ENCODE measurements at regions not wholly inside any gene's neighbourhood (a gene's known extent, or its start where the extent isn't known, plus 50 kb on each side); places are given as distances from the start of the nearest gene placed in this dataset.
"Not testable (repeated sequence)": the region's sequence is repeated elsewhere in the genome, so short reads cannot be mapped to it uniquely, and the experiment has no call there.

DNA sequence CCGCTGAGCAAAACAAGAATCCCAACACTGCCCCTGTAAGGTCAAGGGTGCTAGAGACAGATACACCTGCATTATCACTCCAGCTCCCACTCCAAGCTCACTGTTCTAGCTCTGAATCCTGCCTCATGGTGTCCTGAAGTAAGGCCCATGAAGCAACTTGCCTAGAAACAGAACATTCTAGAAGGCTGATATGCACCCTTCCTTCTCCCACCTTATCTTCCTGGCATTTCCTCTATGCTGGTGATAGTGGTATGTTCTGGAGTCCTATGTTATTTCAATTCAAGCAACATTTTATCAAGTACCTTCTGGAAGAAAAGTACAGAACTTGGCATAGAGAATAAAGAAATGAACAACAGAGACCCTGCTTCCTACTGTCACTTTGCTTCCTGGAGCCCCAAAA, 317.1 kb upstream of the KAZN start:
- no peak overlapping the region for H3K27ac Mint-ChIP-seq
- no peaks in the 10 kb centered on the region for H3K9me3 Mint-ChIP-seq
- H3K36me3 Mint-ChIP-seq (ENCODE audit: low read depth) = no peaks in the 10 kb centered on the region
- no peaks in the 10 kb centered on the region for H3K4me1 Mint-ChIP-seq (ENCODE audit: low read depth)
- CTCF ChIA-PET = no interaction called here
- peaks cover 11% of the 10 kb centered on the region for H3K27me3 Mint-ChIP-seq (ENCODE audit: low read depth)
- H3K4me3 Mint-ChIP-seq = no peak overlapping the region
- no peak for DNase-seq
- intact Hi-C loops (cut with micrococcal nuclease) = no loop called here

DNA sequence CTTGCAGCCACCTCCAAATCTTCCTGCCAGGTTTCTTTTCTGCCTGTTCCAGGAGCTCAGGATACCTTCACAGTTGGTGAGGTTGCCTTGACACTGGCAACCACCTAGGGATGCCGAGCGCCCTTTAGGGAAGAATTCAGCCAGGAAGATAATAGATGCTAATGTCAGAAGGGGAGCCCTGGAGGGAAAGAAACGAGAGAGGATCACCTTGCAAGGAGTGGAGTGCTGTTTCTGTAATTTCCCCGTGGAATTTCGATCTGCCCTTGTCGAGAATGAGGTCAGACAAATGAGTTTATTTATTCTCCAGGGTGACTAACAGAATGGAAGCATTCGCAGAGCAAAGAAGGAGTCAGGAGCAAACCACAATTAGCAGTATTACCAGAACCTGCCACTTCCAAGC, 315.8 kb upstream of the KAZN start:
- Mint-ChIP-seq H3K4me3 (no peak overlapping the region), H3K27ac (no peak overlapping the region), H3K36me3 (ENCODE audit: low read depth) (no peaks in the 10 kb centered on the region), H3K4me1 (ENCODE audit: low read depth) (no peaks in the 10 kb centered on the region), H3K27me3 (ENCODE audit: low read depth) (peaks cover 11% of the 10 kb centered on the region), H3K9me3 (no peaks in the 10 kb centered on the region)
- intact Hi-C loops (cut with micrococcal nuclease) = no loop called here
- CTCF ChIA-PET = no interaction called here
- no peak for DNase-seq

DNA sequence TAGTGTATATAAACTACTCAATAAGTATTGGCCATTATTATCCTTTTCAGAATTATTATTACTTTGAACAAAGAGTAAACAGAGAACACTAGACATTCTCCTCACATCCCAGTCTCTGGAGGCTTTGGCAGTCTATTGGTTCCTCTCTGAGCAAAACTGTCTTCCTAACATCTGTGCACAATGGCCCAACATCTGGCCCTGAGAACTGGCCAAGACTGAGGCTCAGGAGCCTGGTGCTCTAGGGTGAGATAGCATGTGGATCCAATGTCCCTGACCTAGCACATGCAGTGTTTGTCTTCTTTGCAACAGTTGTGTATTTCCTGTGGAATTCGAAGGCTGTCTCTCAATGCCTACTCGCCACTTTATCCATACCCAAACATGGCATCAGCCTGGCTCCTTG, 313.2 kb upstream of the KAZN start:
- H3K9me3 Mint-ChIP-seq = no peaks in the 10 kb centered on the region
- H3K36me3 Mint-ChIP-seq (ENCODE audit: low read depth) = no peaks in the 10 kb centered on the region
- DNase-seq = no peak
- CTCF ChIA-PET = no interaction called here
- intact Hi-C loops (cut with micrococcal nuclease) = no loop called here
- no peaks in the 10 kb centered on the region for H3K4me1 Mint-ChIP-seq (ENCODE audit: low read depth)
- peaks cover 13% of the 10 kb centered on the region for H3K27me3 Mint-ChIP-seq (ENCODE audit: low read depth)
- H3K27ac Mint-ChIP-seq = no peak overlapping the region
- no peak overlapping the region for H3K4me3 Mint-ChIP-seq

DNA sequence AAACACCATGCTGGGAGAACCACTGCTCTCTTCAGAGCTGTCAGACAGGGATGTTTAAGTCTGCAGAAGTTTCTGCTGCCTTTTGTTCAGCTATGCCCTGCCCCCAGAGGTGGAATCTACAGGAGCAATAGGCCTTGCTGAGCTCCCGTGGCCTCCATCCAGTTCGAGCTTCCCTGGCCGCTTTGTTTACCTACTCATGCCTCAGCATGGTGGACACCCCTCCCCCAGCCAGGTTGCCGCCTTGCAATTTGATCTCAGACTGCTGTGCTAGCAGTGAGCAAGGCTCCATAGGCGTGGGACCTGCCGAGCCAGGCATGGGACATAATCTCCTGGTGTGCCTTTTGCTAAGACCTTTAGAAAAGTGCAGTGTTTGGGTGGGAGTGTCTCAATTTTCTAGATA, 307.3 kb upstream of the KAZN start:
- intact Hi-C loops (cut with micrococcal nuclease); H3K27ac Mint-ChIP-seq; H3K4me3 Mint-ChIP-seq; H3K4me1 Mint-ChIP-seq (ENCODE audit: low read depth); DNase-seq; H3K36me3 Mint-ChIP-seq (ENCODE audit: low read depth); CTCF ChIA-PET; H3K9me3 Mint-ChIP-seq: not testable (repeated sequence)
- peaks cover 14% of the 10 kb centered on the region for H3K27me3 Mint-ChIP-seq (ENCODE audit: low read depth)

DNA sequence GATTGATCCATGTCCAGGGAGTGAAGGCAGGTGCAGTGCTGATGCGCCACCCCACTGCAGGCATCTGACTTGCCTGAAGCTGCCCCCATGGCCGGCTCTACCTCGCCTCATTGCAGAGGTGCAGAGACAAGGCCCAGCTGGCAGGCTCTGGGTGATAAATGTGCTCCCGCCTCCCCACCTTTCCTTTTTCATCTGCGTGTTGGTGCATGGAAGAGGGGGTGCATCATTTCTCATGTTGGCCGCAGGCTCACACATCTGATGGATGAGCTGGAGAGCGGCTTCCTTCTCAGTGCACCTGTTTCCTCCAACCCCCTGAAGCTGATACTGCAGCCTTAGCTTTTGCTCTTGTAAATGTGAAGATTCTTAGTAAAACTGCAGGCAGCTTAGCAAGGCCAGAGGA, 306.0 kb upstream of the KAZN start:
- H3K4me1 Mint-ChIP-seq (ENCODE audit: low read depth) = no peaks in the 10 kb centered on the region
- H3K27me3 Mint-ChIP-seq (ENCODE audit: low read depth) = peaks cover 14% of the 10 kb centered on the region
- H3K36me3 Mint-ChIP-seq (ENCODE audit: low read depth) = no peaks in the 10 kb centered on the region
- H3K27ac Mint-ChIP-seq = no peak overlapping the region
- intact Hi-C loops (cut with micrococcal nuclease) = no loop called here
- CTCF ChIA-PET = interaction anchor here (0.7 kb wide), 1 partner anchor 8 kb away, joined by 3 read pairs; no protein-coding TSS in a partner anchor
- DNase-seq = no peak
- H3K4me3 Mint-ChIP-seq = no peak overlapping the region
- no peaks in the 10 kb centered on the region for H3K9me3 Mint-ChIP-seq

DNA sequence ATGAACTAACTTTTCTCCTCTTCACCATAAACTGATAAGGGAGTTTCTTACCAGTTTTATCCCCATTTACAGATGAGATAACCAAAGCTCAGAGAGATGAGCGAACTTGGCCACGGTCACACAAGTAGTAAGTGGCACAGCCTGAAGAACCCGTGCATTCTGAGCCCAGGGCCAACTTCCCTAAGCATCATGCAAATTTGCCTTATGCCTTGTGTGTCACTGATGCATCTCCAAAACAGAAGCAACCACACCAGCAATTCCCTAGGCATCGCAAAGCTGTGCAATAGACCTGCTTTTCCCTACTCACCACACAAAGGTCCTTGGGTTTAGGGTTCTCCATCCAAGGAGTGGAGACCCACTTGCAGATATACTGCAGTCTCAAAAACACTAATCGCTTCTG, 304.5 kb upstream of the KAZN start:
- intact Hi-C loops (cut with micrococcal nuclease) = no loop called here
- Mint-ChIP-seq H3K36me3 (ENCODE audit: low read depth) (no peaks in the 10 kb centered on the region), H3K27ac (no peak overlapping the region), H3K4me1 (ENCODE audit: low read depth) (no peaks in the 10 kb centered on the region), H3K27me3 (ENCODE audit: low read depth) (peaks cover 10% of the 10 kb centered on the region), H3K4me3 (no peak overlapping the region), H3K9me3 (no peaks in the 10 kb centered on the region)
- CTCF ChIA-PET = interaction anchor here (0.5 kb wide), 1 partner anchor 1065 kb away, joined by 3 read pairs; no protein-coding TSS in a partner anchor
- DNase-seq = no peak

DNA sequence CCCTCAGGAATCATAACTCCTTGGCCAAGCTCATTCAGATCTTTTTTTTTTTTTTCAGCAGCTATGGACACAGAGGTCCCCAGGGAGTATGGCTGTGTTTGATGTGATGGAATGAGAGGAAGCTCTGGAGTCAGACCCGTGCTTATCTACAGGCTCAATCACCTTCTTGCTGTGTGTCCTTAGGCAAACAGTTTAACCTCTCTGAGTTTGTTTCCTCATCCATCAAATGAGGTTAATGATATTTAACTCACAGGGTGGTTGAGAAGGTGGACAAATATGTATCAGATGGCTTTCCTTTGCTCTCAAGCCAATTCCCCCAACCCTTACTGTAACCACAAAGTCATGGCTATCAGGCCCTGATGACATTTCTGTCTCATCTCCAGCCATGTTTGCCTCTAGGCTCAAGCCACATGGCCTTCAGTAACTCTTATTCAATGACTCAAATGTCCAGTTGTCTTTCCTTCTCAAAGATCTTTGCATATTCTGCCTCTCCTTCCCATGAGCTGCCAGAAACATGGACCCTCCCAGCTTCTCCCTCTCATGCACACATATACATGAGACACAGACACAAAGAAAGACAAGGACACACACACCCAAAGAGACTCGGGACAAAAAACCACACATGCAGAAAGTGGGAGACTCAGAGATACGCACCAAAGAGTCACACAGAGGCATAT, 303.5 kb upstream of the KAZN start:
- Mint-ChIP-seq H3K27me3 (ENCODE audit: low read depth) (peaks cover 6% of the 10 kb centered on the region), H3K4me1 (ENCODE audit: low read depth) (no peaks in the 10 kb centered on the region), H3K9me3 (no peaks in the 10 kb centered on the region), H3K36me3 (ENCODE audit: low read depth) (no peaks in the 10 kb centered on the region), H3K27ac (no peak overlapping the region), H3K4me3 (no peak overlapping the region)
- CTCF ChIA-PET = interaction anchor here (0.5 kb wide), 2 partner anchors 37 to 1066 kb away, joined by 3 read pairs; no protein-coding TSS in a partner anchor
- no peak for DNase-seq
- intact Hi-C loops (cut with micrococcal nuclease) = no loop called here

DNA sequence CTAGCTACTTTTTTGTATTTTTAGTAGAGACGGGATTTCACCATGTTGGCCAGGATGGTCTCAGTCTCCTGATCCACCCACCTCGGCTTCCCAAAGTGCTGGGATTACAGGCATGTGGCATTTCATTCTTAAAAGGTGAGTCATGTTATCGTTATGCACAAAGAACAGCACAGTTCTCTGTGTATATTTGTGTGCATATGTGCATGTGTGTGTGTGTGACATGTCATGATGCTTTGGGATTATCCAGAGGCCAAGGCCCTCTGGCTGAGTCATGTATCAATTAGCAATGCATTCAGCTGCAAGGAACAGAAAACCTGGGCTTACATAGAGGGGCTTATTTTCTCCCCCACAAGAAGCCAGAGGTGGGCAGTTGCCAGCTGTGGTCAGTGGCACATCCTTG, 301.7 kb upstream of the KAZN start:
- intact Hi-C loops (cut with micrococcal nuclease) = no loop called here
- DNase-seq = no peak
- H3K4me1 Mint-ChIP-seq (ENCODE audit: low read depth) = no peaks in the 10 kb centered on the region
- peaks cover 6% of the 10 kb centered on the region for H3K27me3 Mint-ChIP-seq (ENCODE audit: low read depth)
- H3K27ac Mint-ChIP-seq = no peak overlapping the region
- CTCF ChIA-PET = no interaction called here
- H3K36me3 Mint-ChIP-seq (ENCODE audit: low read depth) = no peaks in the 10 kb centered on the region
- no peaks in the 10 kb centered on the region for H3K9me3 Mint-ChIP-seq
- H3K4me3 Mint-ChIP-seq = no peak overlapping the region

DNA sequence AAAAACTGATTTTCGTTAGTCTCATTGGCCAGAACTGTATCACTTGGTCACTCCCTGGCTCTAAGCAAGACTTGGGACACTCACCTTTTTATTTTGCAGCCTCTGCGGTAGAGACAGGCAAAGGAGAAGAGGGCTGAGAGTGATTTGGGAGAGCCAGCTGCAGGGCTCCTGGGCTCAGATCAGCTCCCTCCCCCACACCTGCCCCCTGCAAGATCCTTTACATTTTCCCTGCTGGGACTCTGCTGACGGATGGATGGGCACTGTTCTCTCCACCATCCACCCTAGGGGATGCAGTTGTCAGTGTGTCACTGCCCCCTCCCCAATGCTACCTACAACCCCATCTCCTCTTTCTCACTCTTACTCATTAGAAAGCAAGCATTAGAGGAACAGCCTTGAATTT, 301.1 kb upstream of the KAZN start:
- H3K27me3 Mint-ChIP-seq (ENCODE audit: low read depth) = peaks cover 6% of the 10 kb centered on the region
- CTCF ChIA-PET = no interaction called here
- intact Hi-C loops (cut with micrococcal nuclease) = no loop called here
- H3K4me3 Mint-ChIP-seq = no peak overlapping the region
- no peaks in the 10 kb centered on the region for H3K9me3 Mint-ChIP-seq
- no peaks in the 10 kb centered on the region for H3K4me1 Mint-ChIP-seq (ENCODE audit: low read depth)
- H3K27ac Mint-ChIP-seq = no peak overlapping the region
- no peaks in the 10 kb centered on the region for H3K36me3 Mint-ChIP-seq (ENCODE audit: low read depth)
- DNase-seq = no peak

DNA sequence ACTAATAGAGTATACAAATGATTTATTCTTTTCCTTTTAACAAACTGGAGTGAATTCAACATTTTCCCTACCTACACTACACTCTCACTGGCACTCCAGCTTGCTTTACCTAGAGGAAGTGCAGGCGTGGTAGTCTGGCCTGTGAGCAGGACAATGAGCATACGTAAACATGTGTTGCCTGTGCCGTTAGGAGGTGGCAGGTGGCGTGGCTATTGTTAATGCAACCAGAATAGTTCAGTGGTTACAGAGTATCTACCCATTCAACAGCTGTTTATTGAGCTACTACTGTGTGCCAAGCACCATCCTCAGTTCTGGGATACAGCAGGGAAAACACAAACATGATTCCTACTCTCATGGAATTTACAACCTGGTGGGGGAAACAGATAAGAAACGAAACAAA, 299.7 kb upstream of the KAZN start:
- H3K27me3 Mint-ChIP-seq (ENCODE audit: low read depth) = peaks cover 4% of the 10 kb centered on the region
- intact Hi-C loops (cut with micrococcal nuclease) = no loop called here
- DNase-seq = no peak
- no peaks in the 10 kb centered on the region for H3K9me3 Mint-ChIP-seq
- H3K27ac Mint-ChIP-seq = no peak overlapping the region
- H3K4me1 Mint-ChIP-seq (ENCODE audit: low read depth) = no peaks in the 10 kb centered on the region
- no peaks in the 10 kb centered on the region for H3K36me3 Mint-ChIP-seq (ENCODE audit: low read depth)
- CTCF ChIA-PET = no interaction called here
- no peak overlapping the region for H3K4me3 Mint-ChIP-seq

DNA sequence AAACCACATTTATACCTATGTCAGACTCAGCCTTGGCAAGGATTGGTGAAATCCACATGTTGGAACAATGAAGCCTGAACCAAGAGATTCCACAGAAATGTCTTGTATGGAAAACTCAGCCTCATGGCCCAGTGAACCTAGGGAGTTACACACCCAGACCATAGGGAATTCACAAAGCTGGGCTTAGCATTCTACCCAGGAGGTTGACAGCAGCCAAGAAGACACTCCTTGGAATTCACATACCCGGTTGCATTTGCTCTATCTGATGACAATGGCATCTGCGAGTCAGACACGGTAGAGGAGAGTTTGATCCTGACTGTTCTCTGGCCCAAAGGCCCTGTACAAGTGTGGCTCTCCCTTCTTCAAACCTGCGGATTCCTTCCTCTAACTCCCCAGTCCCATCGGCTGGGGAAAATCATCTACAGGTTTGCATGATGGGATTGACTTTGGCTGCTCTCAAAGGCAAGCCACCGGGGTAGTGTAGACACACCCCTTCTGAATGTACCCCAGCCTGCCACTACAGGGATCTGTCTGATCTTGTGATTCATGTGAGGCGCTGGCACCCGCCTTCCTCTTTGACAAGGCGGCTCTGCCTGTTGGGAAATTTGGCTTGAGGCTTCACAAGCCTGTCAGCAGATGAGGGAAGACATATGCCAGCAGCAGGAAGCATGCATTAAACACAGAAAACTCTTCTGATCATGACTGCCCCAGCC, 297.3 kb upstream of the KAZN start:
- Mint-ChIP-seq H3K36me3 (ENCODE audit: low read depth) (no peaks in the 10 kb centered on the region), H3K27me3 (ENCODE audit: low read depth) (peaks cover 4% of the 10 kb centered on the region), H3K27ac (no peak overlapping the region), H3K4me3 (no peak overlapping the region), H3K4me1 (ENCODE audit: low read depth) (no peaks in the 10 kb centered on the region), H3K9me3 (no peaks in the 10 kb centered on the region)
- CTCF ChIA-PET = interaction anchor here (0.5 kb wide), 1 partner anchor 9 kb away, joined by 3 read pairs; no protein-coding TSS in a partner anchor
- intact Hi-C loops (cut with micrococcal nuclease) = no loop called here
- DNase-seq = no peak

DNA sequence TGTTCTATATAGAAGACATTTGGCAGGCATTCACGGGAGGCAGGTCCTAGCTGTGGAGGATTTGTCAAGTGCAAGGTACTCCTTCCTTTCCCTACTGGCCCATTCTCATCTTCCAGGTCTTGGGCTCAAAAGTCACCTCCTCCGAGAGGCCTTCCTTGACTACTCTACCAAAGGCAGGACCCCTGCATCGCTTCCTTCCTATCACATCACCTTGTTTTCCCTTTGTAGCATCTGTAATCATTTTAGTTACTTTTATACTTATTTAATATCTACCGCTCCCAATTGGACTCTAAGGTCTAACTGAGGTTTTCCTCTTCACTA, 296.8 kb upstream of the KAZN start:
- H3K4me1 Mint-ChIP-seq (ENCODE audit: low read depth) = no peaks in the 10 kb centered on the region
- peaks cover 4% of the 10 kb centered on the region for H3K27me3 Mint-ChIP-seq (ENCODE audit: low read depth)
- CTCF ChIA-PET = no interaction called here
- intact Hi-C loops (cut with micrococcal nuclease) = no loop called here
- no peak for DNase-seq
- H3K27ac Mint-ChIP-seq = no peak overlapping the region
- no peaks in the 10 kb centered on the region for H3K36me3 Mint-ChIP-seq (ENCODE audit: low read depth)
- no peak overlapping the region for H3K4me3 Mint-ChIP-seq
- no peaks in the 10 kb centered on the region for H3K9me3 Mint-ChIP-seq

DNA sequence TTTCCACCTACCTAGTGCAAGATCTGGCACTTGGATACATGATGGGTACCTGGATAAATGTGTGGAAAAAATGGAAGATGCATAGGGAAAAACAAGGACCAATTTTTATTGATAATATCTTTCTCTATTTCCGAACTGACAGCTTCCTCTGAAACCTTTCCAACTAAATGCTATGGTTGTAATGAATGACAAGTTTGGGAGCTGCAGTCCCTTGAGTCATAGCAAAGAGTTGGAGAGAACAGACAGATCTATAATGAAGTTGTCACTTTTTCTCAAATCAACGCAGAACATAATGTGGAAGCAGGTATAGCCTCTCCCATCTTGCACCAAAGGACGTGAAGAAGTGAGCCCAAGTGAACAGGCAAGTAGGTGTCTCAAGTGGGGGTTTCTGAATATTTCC, 296.5 kb upstream of the KAZN start:
- no peak overlapping the region for H3K4me3 Mint-ChIP-seq
- no peaks in the 10 kb centered on the region for H3K36me3 Mint-ChIP-seq (ENCODE audit: low read depth)
- no peaks in the 10 kb centered on the region for H3K4me1 Mint-ChIP-seq (ENCODE audit: low read depth)
- CTCF ChIA-PET = no interaction called here
- intact Hi-C loops (cut with micrococcal nuclease) = no loop called here
- no peak overlapping the region for H3K27ac Mint-ChIP-seq
- DNase-seq = no peak
- H3K27me3 Mint-ChIP-seq (ENCODE audit: low read depth) = peaks cover 4% of the 10 kb centered on the region
- no peaks in the 10 kb centered on the region for H3K9me3 Mint-ChIP-seq

Data from activated naive CD4-positive, alpha-beta T cell treated with anti-CD3 and anti-CD28 coated beads for 36 hours (primary cell).